ENCODE measurements at regions not wholly inside any gene's neighbourhood (a gene's known extent, or its start where the extent isn't known, plus 50 kb on each side); places are given as distances from the start of the nearest gene placed in this dataset.

DNA sequence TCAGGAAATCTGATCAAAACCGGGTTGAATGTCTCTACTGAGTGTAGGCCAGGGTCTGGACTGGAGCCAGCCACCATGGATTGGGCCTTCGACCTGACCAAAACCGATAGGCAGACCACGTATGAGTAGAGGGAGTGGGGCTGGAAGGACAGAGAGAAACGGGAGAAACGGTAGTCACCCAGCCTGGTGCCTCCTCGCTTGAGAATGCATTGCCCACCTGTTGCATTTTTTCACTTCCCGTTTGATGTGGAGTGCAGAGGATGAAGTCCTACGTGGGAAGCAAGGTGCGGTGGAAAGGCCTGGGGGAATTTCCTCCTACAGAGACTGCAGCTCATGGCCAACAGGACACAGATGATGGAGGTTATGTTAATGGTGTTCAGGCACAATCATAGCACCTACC is 53.9 kb upstream of the ECI2 start:
- no peak for ATAC-seq
- H2AFZ ChIP-seq, result peak overlapping the region; percentile 18; the same call in 1 of the 2 replicates
- TF ChIP-seq, protein P1, sequence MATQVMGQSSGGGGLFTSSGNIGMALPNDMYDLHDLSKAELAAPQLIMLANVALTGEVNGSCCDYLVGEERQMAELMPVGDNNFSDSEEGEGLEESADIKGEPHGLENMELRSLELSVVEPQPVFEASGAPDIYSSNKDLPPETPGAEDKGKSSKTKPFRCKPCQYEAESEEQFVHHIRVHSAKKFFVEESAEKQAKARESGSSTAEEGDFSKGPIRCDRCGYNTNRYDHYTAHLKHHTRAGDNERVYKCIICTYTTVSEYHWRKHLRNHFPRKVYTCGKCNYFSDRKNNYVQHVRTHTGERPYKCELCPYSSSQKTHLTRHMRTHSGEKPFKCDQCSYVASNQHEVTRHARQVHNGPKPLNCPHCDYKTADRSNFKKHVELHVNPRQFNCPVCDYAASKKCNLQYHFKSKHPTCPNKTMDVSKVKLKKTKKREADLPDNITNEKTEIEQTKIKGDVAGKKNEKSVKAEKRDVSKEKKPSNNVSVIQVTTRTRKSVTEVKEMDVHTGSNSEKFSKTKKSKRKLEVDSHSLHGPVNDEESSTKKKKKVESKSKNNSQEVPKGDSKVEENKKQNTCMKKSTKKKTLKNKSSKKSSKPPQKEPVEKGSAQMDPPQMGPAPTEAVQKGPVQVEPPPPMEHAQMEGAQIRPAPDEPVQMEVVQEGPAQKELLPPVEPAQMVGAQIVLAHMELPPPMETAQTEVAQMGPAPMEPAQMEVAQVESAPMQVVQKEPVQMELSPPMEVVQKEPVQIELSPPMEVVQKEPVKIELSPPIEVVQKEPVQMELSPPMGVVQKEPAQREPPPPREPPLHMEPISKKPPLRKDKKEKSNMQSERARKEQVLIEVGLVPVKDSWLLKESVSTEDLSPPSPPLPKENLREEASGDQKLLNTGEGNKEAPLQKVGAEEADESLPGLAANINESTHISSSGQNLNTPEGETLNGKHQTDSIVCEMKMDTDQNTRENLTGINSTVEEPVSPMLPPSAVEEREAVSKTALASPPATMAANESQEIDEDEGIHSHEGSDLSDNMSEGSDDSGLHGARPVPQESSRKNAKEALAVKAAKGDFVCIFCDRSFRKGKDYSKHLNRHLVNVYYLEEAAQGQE (IDR thresholded peaks at IDR 0.05; ENCODE audit: unreplicated experiment), result no peak
- no peak for TF ChIP-seq EZH2phosphoT487 (IDR thresholded peaks at IDR 0.05; ENCODE audit: unreplicated experiment)
- TF ChIP-seq, protein P2, sequence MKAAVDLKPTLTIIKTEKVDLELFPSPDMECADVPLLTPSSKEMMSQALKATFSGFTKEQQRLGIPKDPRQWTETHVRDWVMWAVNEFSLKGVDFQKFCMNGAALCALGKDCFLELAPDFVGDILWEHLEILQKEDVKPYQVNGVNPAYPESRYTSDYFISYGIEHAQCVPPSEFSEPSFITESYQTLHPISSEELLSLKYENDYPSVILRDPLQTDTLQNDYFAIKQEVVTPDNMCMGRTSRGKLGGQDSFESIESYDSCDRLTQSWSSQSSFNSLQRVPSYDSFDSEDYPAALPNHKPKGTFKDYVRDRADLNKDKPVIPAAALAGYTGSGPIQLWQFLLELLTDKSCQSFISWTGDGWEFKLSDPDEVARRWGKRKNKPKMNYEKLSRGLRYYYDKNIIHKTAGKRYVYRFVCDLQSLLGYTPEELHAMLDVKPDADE (IDR thresholded peaks at IDR 0.05), result no peak
- Mint-ChIP-seq H3K36me3 (ENCODE audit: low read depth) (peaks cover 12% of the 10 kb centered on the region; the same call in 2 of the 3 replicates), H3K4me1 (no peaks in the 10 kb centered on the region; the same call in 1 of the 3 replicates), H3K27ac (no peak overlapping the region), H3K27me3 (ENCODE audit: insufficient read depth, low read depth, poor library complexity) (peaks cover 4% of the 10 kb centered on the region), H3K9me3 (peaks cover 23% of the 10 kb centered on the region), H3K4me3 (no peak overlapping the region)
- H3K79me2 ChIP-seq (replicated peaks; ENCODE audit: insufficient read depth), result no peaks in the 10 kb centered on the region
- no peak overlapping the region for H3K27ac ChIP-seq (ENCODE audit: low read depth)
- H4K20me1 ChIP-seq (replicated peaks; ENCODE audit: insufficient read depth), result no peaks in the 10 kb centered on the region
- DNase-seq (ENCODE audit: low spot score), result no peak
- H3K4me1 ChIP-seq (ENCODE audit: insufficient read depth), result no peaks in the 10 kb centered on the region
- H3K4me3 ChIP-seq, result no peak overlapping the region
- H3K27me3 ChIP-seq (ENCODE audit: insufficient read depth), result no peaks in the 10 kb centered on the region
- no peaks in the 10 kb centered on the region for H3K36me3 ChIP-seq (ENCODE audit: insufficient read depth)
- H3F3A ChIP-seq (replicated peaks; ENCODE audit: low read depth), result no peaks in the 10 kb centered on the region
- H3K4me2 ChIP-seq, result no peak overlapping the region
- H3K9me2 ChIP-seq (ENCODE audit: insufficient read depth), result no peaks in the 10 kb centered on the region; the same call in 1 of the 2 replicates

DNA sequence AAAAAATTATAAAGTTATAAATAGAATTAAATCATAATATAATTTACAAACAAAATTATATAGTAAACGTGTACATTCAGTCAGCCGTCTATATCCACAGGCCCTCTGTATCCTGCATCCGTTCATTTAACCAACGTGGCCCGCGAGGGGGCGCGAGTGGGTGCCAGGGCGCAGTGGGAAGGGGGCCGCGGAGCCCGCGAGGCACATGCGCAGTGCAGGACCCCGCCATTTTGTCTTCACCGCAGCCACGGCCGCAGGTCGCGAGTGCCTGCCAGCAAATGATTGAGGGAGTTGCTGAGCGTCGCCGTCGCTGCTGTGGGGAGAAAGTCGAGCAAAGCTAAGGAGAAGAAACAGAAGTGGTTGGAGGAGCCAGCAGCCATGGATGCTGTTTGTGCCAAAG is 53.4 kb upstream of the ECI2 start:
- Histone ChIP-seq H3K9me2 (ENCODE audit: insufficient read depth) (no peaks in the 10 kb centered on the region; the same call in 1 of the 2 replicates), H3K36me3 (ENCODE audit: insufficient read depth) (no peaks in the 10 kb centered on the region), H4K20me1 (replicated peaks; ENCODE audit: insufficient read depth) (no peaks in the 10 kb centered on the region), H3K4me2 (no peak overlapping the region), H3K4me3 (no peak overlapping the region), H3K4me1 (ENCODE audit: insufficient read depth) (no peaks in the 10 kb centered on the region), H3K27ac (ENCODE audit: low read depth) (no peak overlapping the region), H3F3A (replicated peaks; ENCODE audit: low read depth) (no peaks in the 10 kb centered on the region), H3K79me2 (replicated peaks; ENCODE audit: insufficient read depth) (no peaks in the 10 kb centered on the region), H2AFZ (peak overlapping the region; percentile 18; the same call in 1 of the 2 replicates), H3K27me3 (ENCODE audit: insufficient read depth) (no peaks in the 10 kb centered on the region)
- peaks cover 4% of the 10 kb centered on the region for H3K27me3 Mint-ChIP-seq (ENCODE audit: insufficient read depth, low read depth, poor library complexity)
- H3K27ac Mint-ChIP-seq, result no peak overlapping the region
- no peak for ATAC-seq
- no peaks in the 10 kb centered on the region; the same call in 1 of the 3 replicates for H3K4me1 Mint-ChIP-seq
- TF ChIP-seq, protein P1 (IDR thresholded peaks at IDR 0.05; ENCODE audit: unreplicated experiment), result no peak
- TF ChIP-seq ZNF331 (CRISPR knock-in tag; IDR thresholded peaks at IDR 0.05; ENCODE audit: low read depth) (no peak), STAT1 (IDR thresholded peaks at IDR 0.05; ENCODE audit: unreplicated experiment) (no peak), EZH2 (IDR thresholded peaks at IDR 0.05; ENCODE audit: low read depth, unreplicated experiment) (no peak)
- TF ChIP-seq, protein P3, sequence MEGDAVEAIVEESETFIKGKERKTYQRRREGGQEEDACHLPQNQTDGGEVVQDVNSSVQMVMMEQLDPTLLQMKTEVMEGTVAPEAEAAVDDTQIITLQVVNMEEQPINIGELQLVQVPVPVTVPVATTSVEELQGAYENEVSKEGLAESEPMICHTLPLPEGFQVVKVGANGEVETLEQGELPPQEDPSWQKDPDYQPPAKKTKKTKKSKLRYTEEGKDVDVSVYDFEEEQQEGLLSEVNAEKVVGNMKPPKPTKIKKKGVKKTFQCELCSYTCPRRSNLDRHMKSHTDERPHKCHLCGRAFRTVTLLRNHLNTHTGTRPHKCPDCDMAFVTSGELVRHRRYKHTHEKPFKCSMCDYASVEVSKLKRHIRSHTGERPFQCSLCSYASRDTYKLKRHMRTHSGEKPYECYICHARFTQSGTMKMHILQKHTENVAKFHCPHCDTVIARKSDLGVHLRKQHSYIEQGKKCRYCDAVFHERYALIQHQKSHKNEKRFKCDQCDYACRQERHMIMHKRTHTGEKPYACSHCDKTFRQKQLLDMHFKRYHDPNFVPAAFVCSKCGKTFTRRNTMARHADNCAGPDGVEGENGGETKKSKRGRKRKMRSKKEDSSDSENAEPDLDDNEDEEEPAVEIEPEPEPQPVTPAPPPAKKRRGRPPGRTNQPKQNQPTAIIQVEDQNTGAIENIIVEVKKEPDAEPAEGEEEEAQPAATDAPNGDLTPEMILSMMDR (conservative IDR thresholded peaks at IDR 0.05; ENCODE audit: low read depth in 2 of 2), result 0 out of 4 replicates have a peak, but pooled peaks of 1 of the 2 experiments have one; percentile 9
- H3K4me3 Mint-ChIP-seq, result no peak overlapping the region
- no peak for DNase-seq (ENCODE audit: low spot score)
- peaks cover 12% of the 10 kb centered on the region; the same call in 2 of the 3 replicates for H3K36me3 Mint-ChIP-seq (ENCODE audit: low read depth)
- peaks cover 23% of the 10 kb centered on the region for H3K9me3 Mint-ChIP-seq

Measured in GM23338 (cell line).